Ureter (tissue), 1 donor: ENCODE measurements at regions not wholly inside any gene's neighbourhood (a gene's known extent, or its start where the extent isn't known, plus 50 kb on each side); places are given as distances from the start of the nearest gene placed in this dataset.
A peak's percentile ranks its signal among the peaks of the same experiment; 100 is the strongest.
"Not testable (repeated sequence)": the region's sequence is repeated elsewhere in the genome, so short reads cannot be mapped to it uniquely, and the experiment has no call there.

Source experiments
- DNase-seq: peaks from one replicate; pipeline ENCODE4 v3.0.0-alpha.2; 2020; ENCODE audit warnings: low spot score
- donor health status: DM: yes; HTN: yes; CAD: no.

DNA sequence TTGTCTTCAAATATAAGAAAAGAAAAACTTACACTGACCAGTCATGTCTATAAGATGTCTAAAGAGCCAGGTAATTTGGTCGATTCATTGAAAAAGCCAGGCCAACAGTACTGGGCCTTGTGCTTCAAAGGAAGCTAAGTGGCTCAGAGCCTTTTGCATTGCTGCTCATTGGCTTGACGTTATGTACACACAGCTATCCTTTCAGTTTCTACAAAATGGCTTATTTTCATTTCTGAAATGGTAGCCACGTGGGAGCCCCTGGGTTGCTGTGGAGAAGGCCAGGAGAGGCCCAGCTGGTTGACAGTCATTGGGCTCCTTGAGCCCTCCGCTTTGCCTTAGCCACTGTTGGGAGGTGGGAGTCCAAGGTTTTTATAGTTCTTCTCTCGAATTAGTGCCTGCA is 199.1 kb upstream of the CXorf66 start:
- DNase-seq = no peak

DNA sequence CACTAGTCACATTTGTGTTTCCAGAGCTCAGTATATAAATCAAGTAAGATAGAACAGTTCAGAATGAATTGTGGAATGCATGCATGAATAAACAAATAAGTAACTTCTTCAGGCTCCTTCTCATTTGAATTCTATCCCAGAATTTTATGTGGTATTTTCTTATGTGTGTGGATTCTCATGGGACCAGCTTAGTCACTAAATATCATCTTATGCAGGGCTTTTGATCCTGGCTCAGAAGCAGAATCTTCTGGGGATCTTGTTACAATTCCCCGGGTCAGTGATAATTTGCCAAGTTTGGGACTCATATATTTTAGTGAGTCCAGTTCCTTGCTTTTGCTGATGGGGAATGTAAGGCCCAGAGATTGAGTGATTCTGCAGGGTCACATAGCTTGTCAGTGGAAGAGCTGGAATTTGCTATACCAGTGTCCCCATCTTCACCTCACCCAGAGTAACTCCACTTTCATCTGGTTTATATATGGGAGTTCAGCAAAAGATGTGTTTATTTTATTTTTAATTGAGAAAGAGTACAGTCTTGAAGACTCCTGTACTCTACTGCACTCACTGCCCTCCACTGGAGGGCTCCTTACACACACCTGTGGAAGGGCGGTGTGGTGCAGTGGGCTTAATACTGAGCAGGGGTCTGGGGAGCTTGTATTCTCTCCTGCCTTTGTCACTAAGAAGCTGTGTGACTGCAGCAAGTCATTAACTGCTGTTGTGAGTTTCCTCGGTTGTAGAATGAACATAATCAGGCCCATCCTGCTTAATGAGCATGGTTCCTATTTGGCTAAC is 198.2 kb upstream of the CXorf66 start:
- DNase-seq = no peak

- DNase-seq = no peak
Observed at GRCh38 chrX:140157611-140158010, 192.3 kb upstream of the CXorf66 start.

- DNase-seq = no peak
Observed at GRCh38 chrX:140157143-140157542, 191.8 kb upstream of the CXorf66 start.

- DNase-seq = no peak
Observed at GRCh38 chrX:140151316-140151715, 186.0 kb upstream of the CXorf66 start.

DNA sequence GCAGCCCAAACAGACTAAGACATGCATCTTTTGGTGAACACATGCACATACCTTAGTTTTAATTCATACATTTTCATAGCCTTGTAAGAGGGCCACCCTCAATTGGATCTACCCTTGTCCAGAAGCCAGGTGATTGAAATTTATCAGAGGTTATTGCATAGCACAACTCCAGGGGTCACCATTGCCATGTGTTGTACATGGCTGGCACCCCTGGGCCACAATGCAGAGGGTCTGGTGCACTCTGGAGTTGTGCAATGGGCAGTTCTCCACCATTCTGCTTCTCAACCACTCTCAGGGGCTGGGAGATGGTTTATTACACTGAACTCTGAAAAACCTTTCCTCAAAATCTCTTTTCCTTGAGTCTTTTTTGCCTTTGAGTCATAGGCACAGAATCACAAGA is 184.4 kb upstream of the CXorf66 start:
- DNase-seq = no peak

- no peak for DNase-seq
Observed at GRCh38 chrX:140141444-140142029, 176.2 kb upstream of the CXorf66 start.

DNA sequence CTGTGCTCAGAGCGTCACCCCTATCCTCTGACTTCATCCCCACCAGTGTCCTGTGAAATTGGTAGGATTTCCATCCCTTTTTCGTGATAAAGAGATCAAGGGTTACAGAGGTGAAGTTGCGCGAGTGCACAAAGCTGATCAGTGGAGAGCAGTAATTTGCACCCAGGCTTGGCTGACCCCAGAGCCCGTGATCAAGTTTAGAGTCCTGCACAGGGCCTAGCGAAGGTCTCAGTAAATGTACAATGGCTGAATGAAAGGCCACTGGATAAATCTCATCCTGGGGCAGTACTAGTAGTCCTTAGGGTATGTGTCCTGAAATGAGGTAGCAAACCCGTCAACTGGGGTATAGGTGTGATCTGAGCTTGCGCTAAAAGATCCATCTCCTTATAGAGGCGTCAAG is 173.2 kb upstream of the CXorf66 start:
- not testable (repeated sequence) for DNase-seq

DNA sequence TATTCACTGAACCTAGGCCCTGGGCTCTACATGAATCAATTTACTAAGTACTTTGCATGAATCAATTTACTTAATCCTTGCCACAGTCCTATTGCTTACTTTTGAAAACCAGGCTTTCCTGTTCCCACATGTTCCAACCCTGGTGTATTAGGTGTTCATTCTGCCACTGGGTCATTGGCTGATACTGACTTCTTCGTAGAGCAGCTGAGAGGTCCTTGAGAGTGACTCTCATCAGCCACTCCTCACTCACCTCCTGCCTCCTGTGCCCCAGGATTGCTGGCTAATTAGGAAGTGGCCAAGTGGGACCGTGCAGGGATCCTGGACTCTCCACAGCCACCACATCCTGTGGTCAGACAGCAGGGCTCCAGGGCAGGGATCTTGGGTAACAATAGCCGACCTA is 172.7 kb upstream of the CXorf66 start:
- DNase-seq = not testable (repeated sequence)

GRCh38 chrX:140132937-140133336 is 167.6 kb upstream of the CXorf66 start:
- DNase-seq = no peak

GRCh38 chrX:140123446-140123845 is 158.1 kb upstream of the CXorf66 start:
- no peak for DNase-seq

- not testable (repeated sequence) for DNase-seq
Observed at GRCh38 chrX:140114059-140114458, 148.7 kb upstream of the CXorf66 start.

- DNase-seq = no peak
Observed at GRCh38 chrX:140110081-140110650, 144.8 kb upstream of the CXorf66 start.

DNA sequence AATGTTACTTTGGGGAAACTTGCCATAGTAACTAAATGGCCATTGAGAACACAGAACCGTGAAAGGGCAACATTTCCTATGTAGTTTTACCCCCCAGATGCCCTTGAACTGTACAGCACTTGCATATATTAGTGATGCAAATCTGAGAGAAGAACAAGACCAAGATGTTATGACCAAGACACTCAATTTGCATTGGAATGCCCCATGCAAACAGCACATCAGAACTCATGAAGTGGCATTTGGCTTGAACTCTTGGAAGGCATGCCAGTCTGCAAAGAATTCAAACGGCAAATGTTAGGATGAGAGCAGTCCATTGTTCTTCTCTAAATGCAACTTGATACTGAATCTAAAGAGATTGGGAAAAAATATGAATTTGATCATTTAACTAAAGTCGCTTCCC is 139.4 kb upstream of the CXorf66 start:
- DNase-seq = no peak

DNA sequence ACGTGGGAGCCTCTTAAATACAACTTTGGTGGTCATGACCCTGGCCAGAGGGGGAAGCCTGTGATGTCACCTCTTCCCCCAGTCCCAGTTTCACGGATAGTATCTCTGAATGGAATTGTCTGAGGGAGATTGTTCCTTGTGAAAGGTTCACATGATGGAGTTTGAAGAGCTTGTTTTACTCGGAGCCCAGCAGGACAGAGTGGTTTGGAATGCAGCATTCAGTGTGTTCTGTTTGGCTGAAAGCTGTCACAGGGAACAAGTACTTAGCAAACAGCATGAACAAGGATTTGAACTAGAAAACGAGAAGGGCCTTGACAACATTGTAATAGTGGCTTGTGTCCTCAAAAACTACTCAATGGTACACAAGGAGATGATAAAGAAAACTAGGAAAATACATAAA is 133.9 kb upstream of the CXorf66 start:
- DNase-seq = no peak

- DNase-seq = no peak
Observed at GRCh38 chrX:140092121-140092520, 126.8 kb upstream of the CXorf66 start.

- DNase-seq = peak; percentile 44
Observed at GRCh38 chrX:140091125-140091886, 126.0 kb upstream of the CXorf66 start.

- no peak for DNase-seq
Observed at GRCh38 chrX:140090800-140091124, 125.4 kb upstream of the CXorf66 start.

DNA sequence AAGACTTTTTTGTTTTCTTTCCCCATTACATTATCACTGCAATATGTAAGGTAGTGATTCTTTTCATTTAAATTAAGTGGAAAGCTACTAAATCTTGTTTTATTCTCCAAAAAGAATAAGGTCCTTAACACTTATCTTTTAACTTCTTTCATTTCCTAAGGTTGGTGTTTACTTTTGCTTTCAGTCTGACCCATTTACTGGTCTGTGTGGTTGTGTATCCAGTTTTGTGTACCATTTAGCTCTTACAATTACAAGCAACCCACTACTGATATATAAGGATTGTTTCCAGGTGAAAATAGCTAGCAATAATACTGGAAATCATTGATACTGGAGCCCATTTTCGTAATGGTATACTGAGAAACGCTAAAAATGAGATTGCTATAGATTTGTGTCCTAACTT is 123.1 kb upstream of the CXorf66 start:
- DNase-seq = no peak

- DNase-seq = no peak
Observed at GRCh38 chrX:140087875-140088274, 122.6 kb upstream of the CXorf66 start.

DNA sequence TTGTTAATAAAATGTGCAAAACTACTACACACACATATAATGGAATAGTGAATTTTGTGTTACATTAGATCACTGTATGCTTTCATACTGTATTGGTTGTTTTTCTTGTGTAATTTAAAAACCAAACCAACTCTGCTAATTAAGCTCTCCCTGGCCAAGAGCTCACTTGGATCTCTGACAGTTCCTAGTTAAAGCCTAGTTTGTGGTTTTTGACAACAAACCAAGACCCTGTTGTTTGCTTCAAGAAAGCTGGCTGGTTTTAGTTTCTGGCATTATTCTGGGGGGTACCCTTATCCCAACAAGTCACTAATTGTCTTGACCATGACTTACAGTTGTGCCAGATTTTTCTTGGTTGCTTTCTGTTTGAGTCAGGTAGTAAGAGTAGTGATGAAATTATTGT is 121.4 kb upstream of the CXorf66 start:
- no peak for DNase-seq

DNA sequence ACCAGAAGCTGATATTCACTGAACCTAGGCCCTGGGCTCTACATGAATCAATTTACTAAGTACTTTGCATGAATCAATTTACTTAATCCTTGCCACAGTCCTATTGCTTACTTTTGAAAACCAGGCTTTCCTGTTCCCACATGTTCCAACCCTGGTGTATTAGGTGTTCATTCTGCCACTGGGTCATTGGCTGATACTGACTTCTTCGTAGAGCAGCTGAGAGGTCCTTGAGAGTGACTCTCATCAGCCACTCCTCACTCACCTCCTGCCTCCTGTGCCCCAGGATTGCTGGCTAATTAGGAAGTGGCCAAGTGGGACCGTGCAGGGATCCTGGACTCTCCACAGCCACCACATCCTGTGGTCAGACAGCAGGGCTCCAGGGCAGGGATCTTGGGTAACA is 109.5 kb upstream of the CXorf66 start:
- DNase-seq = not testable (repeated sequence)

GRCh38 chrX:140071037-140071436 is 105.7 kb upstream of the CXorf66 start:
- no peak for DNase-seq
